HepG2 (cell line): ENCODE measurements at regions not wholly inside any gene's neighbourhood (a gene's known extent, or its start where the extent isn't known, plus 50 kb on each side); places are given as distances from the start of the nearest gene placed in this dataset.

ENCODE experiments used
- ATAC-seq: fragments of 200-7000 bp; cut with Tn5 transposase; 3 replicates; pipeline ENCODE4 v1.9.1; 2020; ENCODE audit warnings: mild to moderate bottlenecking, moderate library complexity
- BruUV-seq: library from RNA; stranded (reverse); fragments of 400-500 nt; replicated peaks from 2 replicates; lab custom pipeline; 2021; lab: Mats Ljungman, UMichigan
- CTCF ChIA-PET: fragments of 300-600 bp; formaldehyde crosslinking; extraction: SDS; loops from one replicate; lab custom pipeline; 2021; ENCODE audit warnings: low total read pairs, inconsistent platforms, low intra/inter-chr PET ratio; lab: Yijun Ruan, JAX
- POLR2A ChIA-PET: fragments of 350-600 bp; sonication (Branson Sonifier 250); formaldehyde crosslinking; loops from one replicate; lab custom pipeline; 2020; ENCODE audit warnings: antibody characterized with exemption, inconsistent platforms; lab: Yijun Ruan, JAX
- DNase-seq: peaks from one replicate; pipeline ENCODE4 v3.0.0-alpha.2; 2015; ENCODE audit warnings: low spot score
- FAIRE-seq: peaks from 3 replicates; lab custom pipeline; 2011; peaks lifted over from hg19 to GRCh38; lab: Jason Lieb, UNC
- H2AFZ ChIP-seq: one replicate; pipeline ENCODE4 v1.6.1; 2011; ENCODE audit warnings: low read length, inconsistent platforms
- H3K27ac ChIP-seq: fragments of 300-600 bp; 3 replicates; pipeline ENCODE4 v1.8.0; 2011; ENCODE audit warnings: mixed run types, mild to moderate bottlenecking, mixed read lengths, low read length, inconsistent platforms; ENCODE audit not compliant: insufficient read depth; ENCODE audit errors: extremely low read length
- H3K27me3 ChIP-seq, 2 experiments: fragments of 200-600 bp in 1 of 2; 2 replicates in 1 of 2; 3 replicates in 1 of 2; pipeline versions ENCODE4 v1.6.0 to v1.8.0; 2011; ENCODE audit warnings: low read length in 2 of 2, mild to moderate bottlenecking in 2 of 2, moderate library complexity in 2 of 2, inconsistent platforms in 1 of 2; ENCODE audit not compliant: insufficient read depth in 2 of 2, control insufficient read depth in 1 of 2
- H3K36me3 ChIP-seq, 2 experiments: fragments of 200-600 bp in 1 of 2; replicated peaks in 1 of 2; 2 replicates in 1 of 2; 3 replicates in 1 of 2; pipeline versions ENCODE4 v1.5.1 to v1.8.0; 2011; ENCODE audit warnings: low read length in 2 of 2, inconsistent platforms in 1 of 2; ENCODE audit not compliant: insufficient read depth in 2 of 2, control insufficient read depth in 1 of 2
- H3K4me1 ChIP-seq: 2 replicates; pipeline ENCODE4 v1.5.1; 2012; ENCODE audit warnings: low read length, inconsistent platforms; ENCODE audit not compliant: insufficient read depth
- H3K4me2 ChIP-seq: 2 replicates; pipeline ENCODE4 v1.6.0; 2011; ENCODE audit warnings: low read depth, low read length, inconsistent platforms
- H3K4me3 ChIP-seq, 3 experiments: fragments of 200-600 bp in 1 of 3; sonication (generic), shearing (Covaris generic) in 1 of 3; replicated peaks in 1 of 3; 2 replicates each; pipeline ENCODE4 v1.5.1; 2011 to 2016; ENCODE audit warnings: low read length in 3 of 3, inconsistent platforms in 2 of 3, low read depth in 2 of 3, mild to moderate bottlenecking in 2 of 3, control low read depth in 1 of 3, mixed read lengths in 1 of 3; ENCODE audit not compliant: insufficient read depth in 1 of 3
- H3K79me2 ChIP-seq: one replicate; pipeline ENCODE4 v1.6.1; 2011; ENCODE audit warnings: low read length, inconsistent platforms; ENCODE audit not compliant: insufficient read depth
- H3K9ac ChIP-seq: 2 replicates; pipeline ENCODE4 v1.6.0; 2011; ENCODE audit warnings: mild to moderate bottlenecking, low read depth, low read length, inconsistent platforms; ENCODE audit not compliant: insufficient read depth
- H3K9me3 ChIP-seq: 2 replicates; pipeline ENCODE4 v1.5.1; 2012; ENCODE audit warnings: mild to moderate bottlenecking, low read length
- H4K20me1 ChIP-seq: 2 replicates; pipeline ENCODE4 v1.6.0; 2011; ENCODE audit warnings: inconsistent platforms, mild to moderate bottlenecking, low read length, moderate library complexity; ENCODE audit not compliant: insufficient read depth
- ELF4 ChIP-seq: sonication (generic); formaldehyde crosslinking; IDR thresholded peaks from 2 replicates; pipeline ENCODE4 v1.5.0; 2020; ENCODE audit warnings: missing genetic modification reagents, mild to moderate bottlenecking, moderate library complexity, borderline replicate concordance
- FOXO1 ChIP-seq: sonication (generic); formaldehyde crosslinking; IDR thresholded peaks from 2 replicates; pipeline ENCODE4 v1.4.0; 2020; ENCODE audit warnings: missing genetic modification reagents
- NCOA5 ChIP-seq: sonication (generic); formaldehyde crosslinking; IDR thresholded peaks from 2 replicates; pipeline ENCODE4 v1.4.0; 2020; ENCODE audit warnings: missing genetic modification reagents
- NR2C2 ChIP-seq: sonication (generic); formaldehyde crosslinking; IDR thresholded peaks from 2 replicates; pipeline ENCODE4 v1.4.0; 2020; ENCODE audit warnings: missing genetic modification reagents, mild to moderate bottlenecking, moderate library complexity, borderline replicate concordance
- NR2F6 ChIP-seq, 2 experiments: IDR thresholded peaks; 2 replicates each; pipeline ENCODE4 v1.6.1; 2016; ENCODE audit warnings: antibody characterized with exemption in 1 of 2, mild to moderate bottlenecking in 1 of 2
- PHF21A ChIP-seq: sonication (generic); formaldehyde crosslinking; IDR thresholded peaks from 2 replicates; pipeline ENCODE4 v1.5.0; 2020; ENCODE audit warnings: mild to moderate bottlenecking, missing genetic modification reagents
- POGK ChIP-seq: sonication (generic); formaldehyde crosslinking; conservative IDR thresholded peaks from 2 replicates; pipeline ENCODE4 v1.8.0; 2022; ENCODE audit warnings: mild to moderate bottlenecking, moderate library complexity, missing genetic modification reagents
- ZNF205 ChIP-seq: IDR thresholded peaks from 2 replicates; pipeline ENCODE4 v1.6.1; 2018; ENCODE audit warnings: missing biosample characterization, missing genetic modification reagents
- ZNF484 ChIP-seq: sonication (generic); formaldehyde crosslinking; IDR thresholded peaks from 2 replicates; pipeline ENCODE4 v1.5.1; 2020; ENCODE audit warnings: mild to moderate bottlenecking, low read depth, missing genetic modification reagents, borderline replicate concordance
- ZNF572 ChIP-seq: sonication (generic); formaldehyde crosslinking; IDR thresholded peaks from 2 replicates; pipeline ENCODE4 v1.5.1; 2020; ENCODE audit warnings: mild to moderate bottlenecking, missing genetic modification reagents
- WGBS: methylation state at CpG from one replicate; pipeline ENCODE4 v1.1.6; 2017; ENCODE audit warnings: low lambda C conversion rate; 5-methylcytosine and 5-hydroxymethylcytosine counted together
- in situ Hi-C: cut with HindIII; loops from 2 replicates; pipeline ENCODE4 v1.10.0; 2017; ENCODE audit warnings: low pct_unique_long_range_greater_than_20kb; ENCODE audit not compliant: extremely low pct_ligation_motif_present
- intact Hi-C: fragments of 100-400 bp; cut with micrococcal nuclease; formaldehyde crosslinking; loops from one replicate; pipeline ENCODE4 v1.10.0; 2022; ENCODE audit not compliant: unreplicated experiment

- no peaks in the 10 kb centered on the region for H4K20me1 ChIP-seq
- H3K9me3 ChIP-seq: no peaks in the 10 kb centered on the region
- 32% methylated on average over 8 of the region's 8 CpGs for WGBS
- peaks cover 0 to 42% of the 10 kb centered on the region in 2 experiments; a peak in 4 of 5 replicates for H3K27me3 ChIP-seq
- no TSS peak for BruUV-seq
- no peak overlapping the region for H3K9ac ChIP-seq
- no peaks in the 10 kb centered on the region for H3K79me2 ChIP-seq
- H3K27ac ChIP-seq: no peak overlapping the region
- ATAC-seq: no peak
- H3K4me3 ChIP-seq: no peak overlapping the region
- CTCF ChIA-PET: no interaction called here
- FAIRE-seq: no peak
- no peak overlapping the region for H3K4me2 ChIP-seq
- no peak for DNase-seq
- H3K36me3 ChIP-seq: no peaks in the 10 kb centered on the region
- in situ Hi-C loops: no loop called here
- no peaks in the 10 kb centered on the region for H3K4me1 ChIP-seq
- TF ChIP-seq ZNF572 (no peak), NCOA5 (CRISPR knock-in tag) (no peak), ZNF205 (no peak), PHF21A (CRISPR knock-in tag) (no peak), ELF4 (CRISPR knock-in tag) (no peak), ZNF484 (CRISPR knock-in tag) (no peak), NR2C2 (CRISPR knock-in tag) (no peak), FOXO1 (CRISPR knock-in tag) (no peak), NR2F6 (IDR thresholded peaks at IDR 0.05) (no peak), NR2F6 (CRISPR knock-in tag; IDR thresholded peaks at IDR 0.05) (no peak), POGK (CRISPR knock-in tag) (no peak)
- TF ChIP-seq, all 625 proteins: peak for 0
- intact Hi-C loops: no loop called here
- H2AFZ ChIP-seq: no peak overlapping the region
- POLR2A ChIA-PET: no interaction called here
These were observed 122.1 kb upstream of the MLN start for GRCh38 chr6:33925936-33926335.
